ENCODE measurements at regions not wholly inside any gene's neighbourhood (a gene's known extent, or its start where the extent isn't known, plus 50 kb on each side); places are given as distances from the start of the nearest gene placed in this dataset.

DNA sequence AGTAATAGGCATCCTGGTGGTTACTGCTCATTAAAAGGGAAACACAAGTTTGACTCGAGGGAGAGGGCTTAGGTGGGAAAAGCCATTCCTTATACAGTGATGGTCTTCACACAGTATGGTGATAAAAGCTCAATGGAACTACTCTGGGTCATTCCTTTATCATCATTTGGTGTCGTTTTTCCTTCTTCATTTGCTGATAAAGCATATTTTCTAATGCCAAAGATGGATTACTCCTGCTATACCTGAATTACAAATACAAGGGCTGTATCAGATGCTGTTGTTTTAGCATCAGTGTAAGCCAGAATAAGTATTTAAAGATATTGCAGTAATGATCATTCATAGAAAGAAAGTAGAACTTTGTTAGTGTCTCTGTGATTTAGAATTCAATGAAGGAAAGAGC lies 563.7 kb downstream of the PLCL1 start:
- H3K9me3 ChIP-seq (ENCODE audit: control insufficient read depth in 4 of 4, low read length in 3 of 4): no peaks in the 10 kb centered on the region
- WGBS: 41% methylated on average over 2 of the region's 2 CpGs
- H3K27ac ChIP-seq (ENCODE audit: low read depth in 1 of 2, low read length in 2 of 2): no peak overlapping the region
- DNase-seq (ENCODE audit: low spot score): no peak
- TF ChIP-seq GABPA (IDR thresholded peaks at IDR 0.05 in 1 of 2, conservative IDR thresholded peaks at IDR 0.05 in 1 of 2): no peak
- TF ChIP-seq, protein P1, sequence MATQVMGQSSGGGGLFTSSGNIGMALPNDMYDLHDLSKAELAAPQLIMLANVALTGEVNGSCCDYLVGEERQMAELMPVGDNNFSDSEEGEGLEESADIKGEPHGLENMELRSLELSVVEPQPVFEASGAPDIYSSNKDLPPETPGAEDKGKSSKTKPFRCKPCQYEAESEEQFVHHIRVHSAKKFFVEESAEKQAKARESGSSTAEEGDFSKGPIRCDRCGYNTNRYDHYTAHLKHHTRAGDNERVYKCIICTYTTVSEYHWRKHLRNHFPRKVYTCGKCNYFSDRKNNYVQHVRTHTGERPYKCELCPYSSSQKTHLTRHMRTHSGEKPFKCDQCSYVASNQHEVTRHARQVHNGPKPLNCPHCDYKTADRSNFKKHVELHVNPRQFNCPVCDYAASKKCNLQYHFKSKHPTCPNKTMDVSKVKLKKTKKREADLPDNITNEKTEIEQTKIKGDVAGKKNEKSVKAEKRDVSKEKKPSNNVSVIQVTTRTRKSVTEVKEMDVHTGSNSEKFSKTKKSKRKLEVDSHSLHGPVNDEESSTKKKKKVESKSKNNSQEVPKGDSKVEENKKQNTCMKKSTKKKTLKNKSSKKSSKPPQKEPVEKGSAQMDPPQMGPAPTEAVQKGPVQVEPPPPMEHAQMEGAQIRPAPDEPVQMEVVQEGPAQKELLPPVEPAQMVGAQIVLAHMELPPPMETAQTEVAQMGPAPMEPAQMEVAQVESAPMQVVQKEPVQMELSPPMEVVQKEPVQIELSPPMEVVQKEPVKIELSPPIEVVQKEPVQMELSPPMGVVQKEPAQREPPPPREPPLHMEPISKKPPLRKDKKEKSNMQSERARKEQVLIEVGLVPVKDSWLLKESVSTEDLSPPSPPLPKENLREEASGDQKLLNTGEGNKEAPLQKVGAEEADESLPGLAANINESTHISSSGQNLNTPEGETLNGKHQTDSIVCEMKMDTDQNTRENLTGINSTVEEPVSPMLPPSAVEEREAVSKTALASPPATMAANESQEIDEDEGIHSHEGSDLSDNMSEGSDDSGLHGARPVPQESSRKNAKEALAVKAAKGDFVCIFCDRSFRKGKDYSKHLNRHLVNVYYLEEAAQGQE (IDR thresholded peaks at IDR 0.05): no peak
- TF ChIP-seq, protein P2, sequence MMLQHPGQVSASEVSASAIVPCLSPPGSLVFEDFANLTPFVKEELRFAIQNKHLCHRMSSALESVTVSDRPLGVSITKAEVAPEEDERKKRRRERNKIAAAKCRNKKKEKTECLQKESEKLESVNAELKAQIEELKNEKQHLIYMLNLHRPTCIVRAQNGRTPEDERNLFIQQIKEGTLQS (IDR thresholded peaks at IDR 0.05): no peak
- no peak for TF ChIP-seq HNF4A (conservative IDR thresholded peaks at IDR 0.05)
- H3K4me3 ChIP-seq (ENCODE audit: low read depth in 1 of 3, low read length in 3 of 3): no peak overlapping the region
- H3K4me1 ChIP-seq (ENCODE audit: control insufficient read depth in 4 of 4, insufficient read depth in 4 of 4, low read length in 3 of 4): no peaks in the 10 kb centered on the region
- no peaks in the 10 kb centered on the region for H3K36me3 ChIP-seq (ENCODE audit: control insufficient read depth in 4 of 4, insufficient read depth in 3 of 4, low read depth in 1 of 4, low read length in 3 of 4)
- H3K27me3 ChIP-seq (ENCODE audit: control insufficient read depth in 4 of 4, insufficient read depth in 4 of 4, low read length in 3 of 4): peaks cover 0 to 4% (median 0%) of the 10 kb centered on the region in 4 donors
- no peak overlapping the region for H3K9ac ChIP-seq (ENCODE audit: low read depth in 1 of 2, low read length in 2 of 2)

DNA sequence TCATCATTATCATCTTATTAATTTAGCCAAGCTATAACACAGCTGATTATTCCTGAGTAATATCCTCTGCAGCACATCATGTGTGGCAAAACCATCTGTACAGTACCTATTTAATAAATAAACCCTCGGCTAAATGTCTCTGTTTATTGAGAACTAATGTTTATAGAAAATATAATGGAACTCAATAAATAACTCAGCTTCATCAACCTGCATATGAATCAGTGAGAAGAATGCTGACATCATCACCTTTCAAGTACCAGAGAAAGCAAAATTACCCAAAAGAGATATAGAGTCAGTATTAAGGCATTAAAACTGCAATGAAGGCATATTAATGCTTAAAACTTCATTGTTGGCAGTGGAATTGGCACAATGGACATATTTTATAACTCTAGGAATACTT lies 558.3 kb downstream of the PLCL1 start:
- 73% methylated on average over 1 of the region's 1 CpG for WGBS
- H3K4me1 ChIP-seq (ENCODE audit: control insufficient read depth in 4 of 4, insufficient read depth in 4 of 4, low read length in 3 of 4): no peaks in the 10 kb centered on the region
- no peak overlapping the region for H3K27ac ChIP-seq (ENCODE audit: low read depth in 1 of 2, low read length in 2 of 2)
- H3K4me3 ChIP-seq (ENCODE audit: low read depth in 1 of 3, low read length in 3 of 3): no peak overlapping the region
- TF ChIP-seq, protein P3, sequence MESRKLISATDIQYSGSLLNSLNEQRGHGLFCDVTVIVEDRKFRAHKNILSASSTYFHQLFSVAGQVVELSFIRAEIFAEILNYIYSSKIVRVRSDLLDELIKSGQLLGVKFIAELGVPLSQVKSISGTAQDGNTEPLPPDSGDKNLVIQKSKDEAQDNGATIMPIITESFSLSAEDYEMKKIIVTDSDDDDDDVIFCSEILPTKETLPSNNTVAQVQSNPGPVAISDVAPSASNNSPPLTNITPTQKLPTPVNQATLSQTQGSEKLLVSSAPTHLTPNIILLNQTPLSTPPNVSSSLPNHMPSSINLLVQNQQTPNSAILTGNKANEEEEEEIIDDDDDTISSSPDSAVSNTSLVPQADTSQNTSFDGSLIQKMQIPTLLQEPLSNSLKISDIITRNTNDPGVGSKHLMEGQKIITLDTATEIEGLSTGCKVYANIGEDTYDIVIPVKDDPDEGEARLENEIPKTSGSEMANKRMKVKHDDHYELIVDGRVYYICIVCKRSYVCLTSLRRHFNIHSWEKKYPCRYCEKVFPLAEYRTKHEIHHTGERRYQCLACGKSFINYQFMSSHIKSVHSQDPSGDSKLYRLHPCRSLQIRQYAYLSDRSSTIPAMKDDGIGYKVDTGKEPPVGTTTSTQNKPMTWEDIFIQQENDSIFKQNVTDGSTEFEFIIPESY (IDR thresholded peaks at IDR 0.05): no peak
- TF ChIP-seq YY1 (IDR thresholded peaks at IDR 0.05): no peak
- TF ChIP-seq TAF1 (conservative IDR thresholded peaks at IDR 0.05): no peak
- no peak for TF ChIP-seq SP1 (IDR thresholded peaks at IDR 0.05)
- TF ChIP-seq, protein P4, sequence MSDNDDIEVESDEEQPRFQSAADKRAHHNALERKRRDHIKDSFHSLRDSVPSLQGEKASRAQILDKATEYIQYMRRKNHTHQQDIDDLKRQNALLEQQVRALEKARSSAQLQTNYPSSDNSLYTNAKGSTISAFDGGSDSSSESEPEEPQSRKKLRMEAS (IDR thresholded peaks at IDR 0.05): no peak
- no peak for TF ChIP-seq GABPA (IDR thresholded peaks at IDR 0.05 in 1 of 2, conservative IDR thresholded peaks at IDR 0.05 in 1 of 2)
- no peaks in the 10 kb centered on the region for H3K9me3 ChIP-seq (ENCODE audit: control insufficient read depth in 4 of 4, low read length in 3 of 4)
- H3K9ac ChIP-seq (ENCODE audit: low read depth in 1 of 2, low read length in 2 of 2): no peak overlapping the region
- DNase-seq (ENCODE audit: low spot score): no peak
- no peaks in the 10 kb centered on the region for H3K36me3 ChIP-seq (ENCODE audit: control insufficient read depth in 4 of 4, insufficient read depth in 3 of 4, low read depth in 1 of 4, low read length in 3 of 4)
- no peaks in the 10 kb centered on the region for H3K27me3 ChIP-seq (ENCODE audit: control insufficient read depth in 4 of 4, insufficient read depth in 4 of 4, low read length in 3 of 4)

DNA sequence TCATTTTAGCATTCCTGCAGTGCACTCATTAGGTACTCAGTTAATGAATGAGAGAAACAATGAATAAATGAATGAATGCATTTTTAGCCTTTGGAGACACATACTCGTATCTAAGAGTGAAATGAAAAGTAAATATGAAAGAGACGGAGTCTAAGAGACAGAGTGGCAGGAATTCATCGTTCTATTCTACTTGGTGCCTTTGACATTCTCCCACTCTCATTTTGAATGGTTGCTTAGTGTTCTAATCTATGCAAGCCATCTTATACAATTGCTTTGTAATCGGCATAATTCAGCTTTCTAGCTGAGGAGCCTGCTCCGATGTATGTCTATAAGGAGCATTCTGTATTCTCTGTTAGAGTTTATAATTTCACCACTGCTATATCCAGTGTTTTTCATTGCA lies 554.9 kb downstream of the PLCL1 start:
- Histone ChIP-seq H3K4me3 (ENCODE audit: low read depth in 1 of 3, low read length in 3 of 3) (no peak overlapping the region), H3K4me1 (ENCODE audit: control insufficient read depth in 4 of 4, insufficient read depth in 4 of 4, low read length in 3 of 4) (no peaks in the 10 kb centered on the region), H3K27me3 (ENCODE audit: control insufficient read depth in 4 of 4, insufficient read depth in 4 of 4, low read length in 3 of 4) (no peaks in the 10 kb centered on the region), H3K36me3 (ENCODE audit: control insufficient read depth in 4 of 4, insufficient read depth in 3 of 4, low read depth in 1 of 4, low read length in 3 of 4) (no peaks in the 10 kb centered on the region), H3K9ac (ENCODE audit: low read depth in 1 of 2, low read length in 2 of 2) (no peak overlapping the region), H3K27ac (ENCODE audit: low read depth in 1 of 2, low read length in 2 of 2) (no peak overlapping the region), H3K9me3 (ENCODE audit: control insufficient read depth in 4 of 4, low read length in 3 of 4) (no peaks in the 10 kb centered on the region)
- no peak for DNase-seq (ENCODE audit: low spot score)
- WGBS: 80% methylated on average over 5 of the region's 5 CpGs
- no peak for TF ChIP-seq RXRA (IDR thresholded peaks at IDR 0.05)
- no peak for TF ChIP-seq GABPA (IDR thresholded peaks at IDR 0.05 in 1 of 2, conservative IDR thresholded peaks at IDR 0.05 in 1 of 2)
- TF ChIP-seq FOXA1 (IDR thresholded peaks at IDR 0.05): no peak
- TF ChIP-seq, protein P2 (IDR thresholded peaks at IDR 0.05): no peak
- TF ChIP-seq, protein P4 (IDR thresholded peaks at IDR 0.05): no peak
- no peak for TF ChIP-seq YY1 (IDR thresholded peaks at IDR 0.05)
- TF ChIP-seq, protein P5, sequence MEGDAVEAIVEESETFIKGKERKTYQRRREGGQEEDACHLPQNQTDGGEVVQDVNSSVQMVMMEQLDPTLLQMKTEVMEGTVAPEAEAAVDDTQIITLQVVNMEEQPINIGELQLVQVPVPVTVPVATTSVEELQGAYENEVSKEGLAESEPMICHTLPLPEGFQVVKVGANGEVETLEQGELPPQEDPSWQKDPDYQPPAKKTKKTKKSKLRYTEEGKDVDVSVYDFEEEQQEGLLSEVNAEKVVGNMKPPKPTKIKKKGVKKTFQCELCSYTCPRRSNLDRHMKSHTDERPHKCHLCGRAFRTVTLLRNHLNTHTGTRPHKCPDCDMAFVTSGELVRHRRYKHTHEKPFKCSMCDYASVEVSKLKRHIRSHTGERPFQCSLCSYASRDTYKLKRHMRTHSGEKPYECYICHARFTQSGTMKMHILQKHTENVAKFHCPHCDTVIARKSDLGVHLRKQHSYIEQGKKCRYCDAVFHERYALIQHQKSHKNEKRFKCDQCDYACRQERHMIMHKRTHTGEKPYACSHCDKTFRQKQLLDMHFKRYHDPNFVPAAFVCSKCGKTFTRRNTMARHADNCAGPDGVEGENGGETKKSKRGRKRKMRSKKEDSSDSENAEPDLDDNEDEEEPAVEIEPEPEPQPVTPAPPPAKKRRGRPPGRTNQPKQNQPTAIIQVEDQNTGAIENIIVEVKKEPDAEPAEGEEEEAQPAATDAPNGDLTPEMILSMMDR (IDR thresholded peaks at IDR 0.05; ENCODE audit: low read depth, low read length, missing input control): no peak
- no peak for TF ChIP-seq NR2F2 (IDR thresholded peaks at IDR 0.05)
- no peak for TF ChIP-seq TAF1 (conservative IDR thresholded peaks at IDR 0.05)
- no peak for TF ChIP-seq FOXA2 (IDR thresholded peaks at IDR 0.05)
- TF ChIP-seq JUND (IDR thresholded peaks at IDR 0.05): no peak
- no peak for TF ChIP-seq RAD21 (IDR thresholded peaks at IDR 0.05)
- TF ChIP-seq, protein P3 (IDR thresholded peaks at IDR 0.05): no peak

Measured in liver (tissue), 8 donors.